ENCODE measurements at regions not wholly inside any gene's neighbourhood (a gene's known extent, or its start where the extent isn't known, plus 50 kb on each side); places are given as distances from the start of the nearest gene placed in this dataset.

- no peak overlapping the region for H3K4me3 ChIP-seq (ENCODE audit: low read length in 2 of 2)
- H3K27me3 ChIP-seq (ENCODE audit: control insufficient read depth in 1 of 2, insufficient read depth in 2 of 2, low read length in 1 of 2): no peaks in the 10 kb centered on the region
- DNase-seq (no peak), ATAC-seq (ENCODE audit: low FRiP score) (no peak)
- H3K4me1 ChIP-seq (ENCODE audit: control insufficient read depth in 1 of 2, insufficient read depth in 2 of 2, low read length in 2 of 2): no peaks in the 10 kb centered on the region
- no peak overlapping the region for H3K27ac ChIP-seq (ENCODE audit: low read depth in 1 of 2, low read length in 2 of 2)
- intact Hi-C loops (cut with DNase I): no loop called here
- H3K36me3 ChIP-seq (ENCODE audit: control insufficient read depth in 1 of 2, insufficient read depth in 2 of 2, low read length in 1 of 2): no peaks in the 10 kb centered on the region
- no peaks in the 10 kb centered on the region for H3K9me3 ChIP-seq (ENCODE audit: control insufficient read depth, low read length)
- WGBS, 2 donors: 96 to 97% methylated on average over 7 of the region's 7 CpGs
These were observed 68.8 kb upstream of the SIAH1 start for GRCh38 chr16:48454051-48454450.

GRCh38 chr16:48452991-48453760 lies 68.0 kb upstream of the SIAH1 start:
- Histone ChIP-seq H3K27me3 (ENCODE audit: control insufficient read depth in 1 of 2, insufficient read depth in 2 of 2, low read length in 1 of 2) (no peaks in the 10 kb centered on the region), H3K9me3 (ENCODE audit: control insufficient read depth, low read length) (no peaks in the 10 kb centered on the region), H3K4me1 (ENCODE audit: control insufficient read depth in 1 of 2, insufficient read depth in 2 of 2, low read length in 2 of 2) (no peaks in the 10 kb centered on the region), H3K27ac (ENCODE audit: low read depth in 1 of 2, low read length in 2 of 2) (no peak overlapping the region), H3K36me3 (ENCODE audit: control insufficient read depth in 1 of 2, insufficient read depth in 2 of 2, low read length in 1 of 2) (no peaks in the 10 kb centered on the region), H3K4me3 (ENCODE audit: low read length in 2 of 2) (no peak overlapping the region)
- no peak for DNase-seq
- intact Hi-C loops (cut with DNase I): no loop called here
- peak; percentile 49 for ATAC-seq (ENCODE audit: low FRiP score)
- WGBS, 2 donors: 41 to 42% methylated on average over 11 of the region's 11 CpGs

- Histone ChIP-seq H3K27me3 (ENCODE audit: control insufficient read depth in 1 of 2, insufficient read depth in 2 of 2, low read length in 1 of 2) (no peaks in the 10 kb centered on the region), H3K27ac (ENCODE audit: low read depth in 1 of 2, low read length in 2 of 2) (no peak overlapping the region), H3K4me1 (ENCODE audit: control insufficient read depth in 1 of 2, insufficient read depth in 2 of 2, low read length in 2 of 2) (no peaks in the 10 kb centered on the region), H3K4me3 (ENCODE audit: low read length in 2 of 2) (no peak overlapping the region), H3K9me3 (ENCODE audit: control insufficient read depth, low read length) (no peaks in the 10 kb centered on the region), H3K36me3 (ENCODE audit: control insufficient read depth in 1 of 2, insufficient read depth in 2 of 2, low read length in 1 of 2) (no peaks in the 10 kb centered on the region)
- no peak for ATAC-seq (ENCODE audit: low FRiP score)
- WGBS, 2 donors: 95 to 96% methylated on average over 8 of the region's 8 CpGs
- DNase-seq: no peak
- intact Hi-C loops (cut with DNase I): no loop called here
These were observed 66.1 kb upstream of the SIAH1 start for GRCh38 chr16:48451323-48451722.

GRCh38 chr16:48450367-48450766 lies 65.2 kb upstream of the SIAH1 start:
- H3K27ac ChIP-seq (ENCODE audit: low read depth in 1 of 2, low read length in 2 of 2): no peak overlapping the region
- no peaks in the 10 kb centered on the region for H3K36me3 ChIP-seq (ENCODE audit: control insufficient read depth in 1 of 2, insufficient read depth in 2 of 2, low read length in 1 of 2)
- ATAC-seq (ENCODE audit: low FRiP score) (no peak), DNase-seq (no peak)
- no peaks in the 10 kb centered on the region for H3K4me1 ChIP-seq (ENCODE audit: control insufficient read depth in 1 of 2, insufficient read depth in 2 of 2, low read length in 2 of 2)
- WGBS, 2 donors: 42 to 65% methylated on average over 1 of the region's 1 CpG
- no peaks in the 10 kb centered on the region for H3K9me3 ChIP-seq (ENCODE audit: control insufficient read depth, low read length)
- no peak overlapping the region for H3K4me3 ChIP-seq (ENCODE audit: low read length in 2 of 2)
- intact Hi-C loops (cut with DNase I): no loop called here
- H3K27me3 ChIP-seq (ENCODE audit: control insufficient read depth in 1 of 2, insufficient read depth in 2 of 2, low read length in 1 of 2): no peaks in the 10 kb centered on the region

GRCh38 chr16:48448841-48449481 lies 63.7 kb upstream of the SIAH1 start:
- no peaks in the 10 kb centered on the region for H3K27me3 ChIP-seq (ENCODE audit: control insufficient read depth in 1 of 2, insufficient read depth in 2 of 2, low read length in 1 of 2)
- H3K36me3 ChIP-seq (ENCODE audit: control insufficient read depth in 1 of 2, insufficient read depth in 2 of 2, low read length in 1 of 2): no peaks in the 10 kb centered on the region
- intact Hi-C loops (cut with DNase I): no loop called here
- ATAC-seq (ENCODE audit: low FRiP score) (no peak), DNase-seq (no peak)
- peaks cover 0 to 4% of the 10 kb centered on the region in 2 donors for H3K4me1 ChIP-seq (ENCODE audit: control insufficient read depth in 1 of 2, insufficient read depth in 2 of 2, low read length in 2 of 2)
- no peak overlapping the region for H3K27ac ChIP-seq (ENCODE audit: low read depth in 1 of 2, low read length in 2 of 2)
- WGBS, 2 donors: 96% methylated on average over 9 of the region's 9 CpGs
- no peaks in the 10 kb centered on the region for H3K9me3 ChIP-seq (ENCODE audit: control insufficient read depth, low read length)
- H3K4me3 ChIP-seq (ENCODE audit: low read length in 2 of 2): no peak overlapping the region

GRCh38 chr16:48447940-48448536 lies 62.8 kb upstream of the SIAH1 start:
- H3K4me3 ChIP-seq (ENCODE audit: low read length in 2 of 2): no peak overlapping the region
- H3K36me3 ChIP-seq (ENCODE audit: control insufficient read depth in 1 of 2, insufficient read depth in 2 of 2, low read length in 1 of 2): no peaks in the 10 kb centered on the region
- no peaks in the 10 kb centered on the region for H3K9me3 ChIP-seq (ENCODE audit: control insufficient read depth, low read length)
- H3K27ac ChIP-seq (ENCODE audit: low read depth in 1 of 2, low read length in 2 of 2): no peak overlapping the region
- no peaks in the 10 kb centered on the region for H3K27me3 ChIP-seq (ENCODE audit: control insufficient read depth in 1 of 2, insufficient read depth in 2 of 2, low read length in 1 of 2)
- intact Hi-C loops (cut with DNase I): no loop called here
- H3K4me1 ChIP-seq (ENCODE audit: control insufficient read depth in 1 of 2, insufficient read depth in 2 of 2, low read length in 2 of 2): peaks cover 0 to 4% of the 10 kb centered on the region in 2 donors
- DNase-seq: no peak
- no peak for ATAC-seq (ENCODE audit: low FRiP score)
- 86 to 93% methylated on average over 7 of the region's 7 CpGs for WGBS, 2 donors

- Histone ChIP-seq H3K9me3 (ENCODE audit: control insufficient read depth, low read length) (no peaks in the 10 kb centered on the region), H3K27ac (ENCODE audit: low read depth in 1 of 2, low read length in 2 of 2) (no peak overlapping the region), H3K4me3 (ENCODE audit: low read length in 2 of 2) (no peak overlapping the region), H3K36me3 (ENCODE audit: control insufficient read depth in 1 of 2, insufficient read depth in 2 of 2, low read length in 1 of 2) (no peaks in the 10 kb centered on the region), H3K4me1 (ENCODE audit: control insufficient read depth in 1 of 2, insufficient read depth in 2 of 2, low read length in 2 of 2) (peaks cover 0 to 4% of the 10 kb centered on the region in 2 donors), H3K27me3 (ENCODE audit: control insufficient read depth in 1 of 2, insufficient read depth in 2 of 2, low read length in 1 of 2) (no peaks in the 10 kb centered on the region)
- DNase-seq (no peak), ATAC-seq (ENCODE audit: low FRiP score) (no peak)
- intact Hi-C loops (cut with DNase I): no loop called here
- WGBS, 2 donors: 94 to 97% methylated on average over 8 of the region's 8 CpGs
These were observed 62.2 kb upstream of the SIAH1 start for GRCh38 chr16:48447428-48447827.

GRCh38 chr16:48446534-48446920 lies 61.3 kb upstream of the SIAH1 start:
- 82 to 83% methylated on average over 5 of the region's 5 CpGs for WGBS, 2 donors
- no peak for DNase-seq
- Histone ChIP-seq H3K4me1 (ENCODE audit: control insufficient read depth in 1 of 2, insufficient read depth in 2 of 2, low read length in 2 of 2) (peaks cover 0 to 4% of the 10 kb centered on the region in 2 donors), H3K27me3 (ENCODE audit: control insufficient read depth in 1 of 2, insufficient read depth in 2 of 2, low read length in 1 of 2) (no peaks in the 10 kb centered on the region), H3K27ac (ENCODE audit: low read depth in 1 of 2, low read length in 2 of 2) (no peak overlapping the region), H3K36me3 (ENCODE audit: control insufficient read depth in 1 of 2, insufficient read depth in 2 of 2, low read length in 1 of 2) (no peaks in the 10 kb centered on the region), H3K4me3 (ENCODE audit: low read length in 2 of 2) (no peak overlapping the region), H3K9me3 (ENCODE audit: control insufficient read depth, low read length) (no peaks in the 10 kb centered on the region)
- ATAC-seq (ENCODE audit: low FRiP score): no peak
- intact Hi-C loops (cut with DNase I): no loop called here
